SK-N-SH (cell line): ENCODE measurements at regions not wholly inside any gene's neighbourhood (a gene's known extent, or its start where the extent isn't known, plus 50 kb on each side); places are given as distances from the start of the nearest gene placed in this dataset.
"Not testable (repeated sequence)": the region's sequence is repeated elsewhere in the genome, so short reads cannot be mapped to it uniquely, and the experiment has no call there.

Source experiments
- CTCF ChIA-PET: fragments of 300-600, 350-600 bp; formaldehyde crosslinking; extraction: SDS; loops from one replicate; lab custom pipeline; 2021; lab: Yijun Ruan, JAX
- POLR2A ChIA-PET: fragments of 350-600 bp; sonication (Branson Sonifier 250); formaldehyde crosslinking; extraction: SDS; loops from one replicate; lab custom pipeline; 2020; ENCODE audit warnings: antibody characterized with exemption, inconsistent platforms; lab: Yijun Ruan, JAX
- DNase-seq: peaks from one replicate; pipeline ENCODE4 v3.0.0; 2012
- H2AFZ ChIP-seq: fragments of 200-600 bp; sonication (generic); 2 replicates; pipeline ENCODE4 v1.8.1; 2016; ENCODE audit warnings: antibody characterized with exemption, mild to moderate bottlenecking, low read depth
- H3F3A ChIP-seq: fragments of 200-600 bp; sonication (generic); replicated peaks from 2 replicates; pipeline ENCODE3; 2016; ENCODE audit warnings: antibody characterized with exemption, mild to moderate bottlenecking; ENCODE audit not compliant: insufficient read depth
- H3K27ac ChIP-seq, 2 experiments: fragments of 200-500 bp in 1 of 2; fragments of 200-600 bp in 1 of 2; sonication (Bioruptor generic) in 1 of 2; sonication (generic), shearing (Covaris generic) in 1 of 2; 2 replicates each; pipeline versions ENCODE4 v1.5.1 to v1.6.1; 2014 to 2016; ENCODE audit warnings: low read depth in 2 of 2, inconsistent platforms in 1 of 2, low read length in 1 of 2, mild to moderate bottlenecking in 1 of 2, mixed read lengths in 1 of 2
- H3K27me3 ChIP-seq: fragments of 200-600 bp; sonication (generic), shearing (Covaris generic); 2 replicates; pipeline ENCODE4 v1.6.1; 2016; ENCODE audit warnings: mixed run types; ENCODE audit not compliant: insufficient read depth
- H3K36me3 ChIP-seq, 2 experiments: fragments of 200-500 bp in 1 of 2; fragments of 200-600 bp in 1 of 2; sonication (Bioruptor generic) in 1 of 2; sonication (generic) in 1 of 2; replicated peaks in 1 of 2; 2 replicates each; pipeline versions ENCODE3 to v1.5.1; 2014 to 2016; ENCODE audit warnings: low read length in 1 of 2, mild to moderate bottlenecking in 1 of 2; ENCODE audit not compliant: insufficient read depth in 2 of 2, control insufficient read depth in 1 of 2
- H3K4me1 ChIP-seq, 2 experiments: fragments of 200-500 bp in 1 of 2; fragments of 200-600 bp in 1 of 2; sonication (Bioruptor generic) in 1 of 2; sonication (generic), shearing (Covaris generic) in 1 of 2; 2 replicates each; pipeline versions ENCODE4 v1.5.1 to v1.6.1; 2014 to 2016; ENCODE audit warnings: low read depth in 1 of 2, low read length in 1 of 2, mixed run types in 1 of 2; ENCODE audit not compliant: insufficient read depth in 2 of 2, control insufficient read depth in 1 of 2
- H3K4me2 ChIP-seq: fragments of 200-600 bp; sonication (generic), shearing (Covaris generic); 2 replicates; pipeline ENCODE4 v1.6.1; 2017; ENCODE audit warnings: mixed run types
- H3K4me3 ChIP-seq, 2 experiments: fragments of 200-500 bp in 1 of 2; fragments of 200-600 bp in 1 of 2; sonication (Bioruptor generic) in 1 of 2; sonication (generic), shearing (Covaris generic) in 1 of 2; 2 replicates each; pipeline versions ENCODE4 v1.5.1 to v1.8.1; 2014 to 2016; ENCODE audit warnings: low read depth in 2 of 2, inconsistent platforms in 1 of 2, low read length in 1 of 2, mild to moderate bottlenecking in 1 of 2, mixed read lengths in 1 of 2, moderate library complexity in 1 of 2
- H3K79me2 ChIP-seq: fragments of 200-600 bp; sonication (generic); 2 replicates; pipeline ENCODE4 v1.8.1; 2017; ENCODE audit warnings: mild to moderate bottlenecking; ENCODE audit not compliant: insufficient read depth
- H3K9ac ChIP-seq: fragments of 200-600 bp; sonication (generic); 2 replicates; pipeline ENCODE4 v1.6.1; 2017; ENCODE audit warnings: mixed run types
- H3K9me2 ChIP-seq: fragments of 200-600 bp; sonication (generic); 2 replicates; pipeline ENCODE4 v1.6.1; 2017; ENCODE audit warnings: mixed run types
- H3K9me3 ChIP-seq: fragments of 200-600 bp; sonication (generic); 2 replicates; pipeline ENCODE4 v1.6.1; 2017; ENCODE audit warnings: mixed run types, mild to moderate bottlenecking, moderate library complexity
- H4K20me1 ChIP-seq: fragments of 200-600 bp; sonication (generic); 2 replicates; pipeline ENCODE4 v1.6.1; 2017; ENCODE audit warnings: mild to moderate bottlenecking, mixed run types; ENCODE audit not compliant: insufficient read depth
- WGBS: methylation state at CpG from one replicate; pipeline ENCODE4 v1.1.6; 2017; ENCODE audit warnings: low lambda C conversion rate; 5-methylcytosine and 5-hydroxymethylcytosine counted together

GRCh38 chr16:16489466-16489865 lies 110.5 kb downstream of the NPIPA7 start:
- H3K9me3 ChIP-seq, H3K9ac ChIP-seq, H3K4me3 ChIP-seq, H4K20me1 ChIP-seq, H3F3A ChIP-seq, H3K27ac ChIP-seq, H3K4me1 ChIP-seq, H3K79me2 ChIP-seq, H3K4me2 ChIP-seq, H3K9me2 ChIP-seq, H3K27me3 ChIP-seq, POLR2A ChIA-PET, H3K36me3 ChIP-seq, CTCF ChIA-PET, DNase-seq, H2AFZ ChIP-seq: not testable (repeated sequence)
- WGBS = no CpG with 5 or more reads among the region's 15 CpGs

DNA sequence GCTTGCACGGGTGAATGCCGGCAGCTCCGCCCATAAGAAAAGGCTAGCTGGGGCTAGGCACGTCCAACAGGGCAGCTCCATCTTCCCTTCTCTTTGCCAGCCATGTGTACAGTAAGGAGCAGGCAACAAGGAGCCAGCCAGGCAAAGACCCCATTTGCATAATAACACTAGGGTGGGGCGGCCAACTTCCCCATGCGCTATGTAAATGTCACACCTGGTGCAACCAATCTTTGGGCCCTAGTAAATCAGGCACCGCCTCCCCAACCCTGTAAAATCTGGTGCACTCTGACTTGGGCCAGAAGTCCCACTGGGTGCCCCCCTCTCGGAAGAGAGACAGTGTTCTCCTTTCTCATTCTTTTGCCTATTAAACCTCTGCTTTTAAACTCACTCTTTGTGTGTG lies 115.2 kb downstream of the NPIPA7 start:
- CTCF ChIA-PET, H3K9me2 ChIP-seq, H3K9me3 ChIP-seq, DNase-seq, H3K79me2 ChIP-seq, H3K27ac ChIP-seq, H3F3A ChIP-seq, H3K9ac ChIP-seq, H3K36me3 ChIP-seq, H3K4me1 ChIP-seq, H2AFZ ChIP-seq, H3K27me3 ChIP-seq, H4K20me1 ChIP-seq, POLR2A ChIA-PET, H3K4me2 ChIP-seq, H3K4me3 ChIP-seq: not testable (repeated sequence)
- no CpG with 5 or more reads among the region's 8 CpGs for WGBS

GRCh38 chr16:16494998-16495397 lies 116.1 kb downstream of the NPIPA7 start:
- CTCF ChIA-PET, H3F3A ChIP-seq, H3K9me2 ChIP-seq, H3K36me3 ChIP-seq, H3K27ac ChIP-seq, H2AFZ ChIP-seq, H3K9ac ChIP-seq, H3K27me3 ChIP-seq, H4K20me1 ChIP-seq, POLR2A ChIA-PET, H3K4me3 ChIP-seq, DNase-seq, H3K4me2 ChIP-seq, H3K79me2 ChIP-seq, H3K4me1 ChIP-seq, H3K9me3 ChIP-seq: not testable (repeated sequence)
- no CpG with 5 or more reads among the region's 11 CpGs for WGBS

DNA sequence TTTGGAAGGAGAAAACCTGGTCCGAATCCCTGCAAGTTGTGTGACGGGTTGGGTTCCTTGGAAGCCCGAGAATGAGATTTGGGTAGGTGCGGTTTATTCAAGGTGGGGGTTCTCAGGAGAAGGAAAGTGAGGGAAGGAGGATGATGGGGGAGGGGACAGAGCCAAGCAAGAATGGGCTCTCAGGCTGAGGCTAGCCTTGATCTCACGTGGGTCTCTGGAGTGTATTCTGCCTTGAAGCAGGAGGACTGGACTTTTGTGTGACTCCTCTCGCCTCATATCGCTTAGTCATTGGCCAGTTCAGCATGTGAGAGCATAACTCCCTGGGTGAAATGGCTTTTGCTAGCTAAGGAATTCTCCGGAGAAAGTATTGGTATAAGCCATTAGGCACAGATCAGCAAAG lies 120.9 kb downstream of the NPIPA7 start:
- POLR2A ChIA-PET = not testable (repeated sequence)

DNA sequence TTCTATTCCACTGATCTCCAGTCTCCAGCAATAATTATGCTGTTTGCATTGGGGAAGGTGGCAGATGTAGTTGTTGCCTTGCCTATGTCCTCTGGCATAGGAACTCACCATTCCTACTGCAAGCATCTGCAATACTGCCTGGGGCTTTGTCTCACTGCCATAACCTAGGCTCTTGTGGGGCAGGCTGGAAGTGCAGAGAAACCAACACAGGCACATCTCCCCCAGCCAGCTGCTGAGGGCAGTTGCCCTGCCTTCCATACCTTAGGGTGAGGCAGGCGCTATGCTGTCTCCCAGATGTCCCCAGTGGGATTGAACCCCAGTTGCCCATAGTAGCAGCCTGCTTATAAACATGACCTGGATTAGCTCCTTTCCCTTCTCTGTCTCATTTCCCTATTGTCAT lies 128.1 kb downstream of the NPIPA7 start:
- H3K27me3 ChIP-seq, H3K27ac ChIP-seq, H2AFZ ChIP-seq, H3K9ac ChIP-seq, H3K9me2 ChIP-seq, H3K4me1 ChIP-seq, DNase-seq, H3F3A ChIP-seq, H3K36me3 ChIP-seq, H3K4me3 ChIP-seq, CTCF ChIA-PET, H3K4me2 ChIP-seq, H3K9me3 ChIP-seq, POLR2A ChIA-PET, H3K79me2 ChIP-seq, H4K20me1 ChIP-seq: not testable (repeated sequence)
- no CpG with 5 or more reads among the region's 1 CpG for WGBS

More for the DNA sequence above, 120.9 kb downstream of the NPIPA7 start:
- H3K9ac ChIP-seq, H3K4me1 ChIP-seq, H3F3A ChIP-seq, H3K27ac ChIP-seq, H2AFZ ChIP-seq, H3K4me3 ChIP-seq, H3K9me3 ChIP-seq, H3K36me3 ChIP-seq, H3K79me2 ChIP-seq, DNase-seq, H3K4me2 ChIP-seq, H3K27me3 ChIP-seq, H4K20me1 ChIP-seq, CTCF ChIA-PET, H3K9me2 ChIP-seq: not testable (repeated sequence)
- WGBS = no CpG with 5 or more reads among the region's 8 CpGs

DNA sequence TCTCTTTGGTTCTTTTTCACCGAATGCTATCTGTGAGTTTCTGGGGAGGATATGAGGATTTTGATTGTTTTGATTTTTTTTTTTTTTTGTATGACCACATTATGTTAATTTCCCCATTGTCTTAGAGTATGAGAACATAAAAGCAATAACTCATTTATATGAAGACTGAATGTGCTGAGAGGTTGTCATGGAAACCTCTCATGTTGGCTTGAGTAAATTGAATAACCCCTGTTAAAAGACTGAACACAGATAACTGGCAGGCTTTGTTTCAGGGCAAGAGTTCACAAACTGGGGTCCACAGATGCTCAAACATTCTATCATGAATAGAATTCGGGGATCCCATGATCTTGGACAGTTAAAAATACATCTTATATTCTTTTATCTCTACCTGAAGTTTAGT lies 129.4 kb downstream of the NPIPA7 start:
- H3K4me3 ChIP-seq, H3K9ac ChIP-seq, H3K79me2 ChIP-seq, H4K20me1 ChIP-seq, H3K4me2 ChIP-seq, H2AFZ ChIP-seq, CTCF ChIA-PET, DNase-seq, H3F3A ChIP-seq, H3K36me3 ChIP-seq, H3K9me3 ChIP-seq, POLR2A ChIA-PET, H3K9me2 ChIP-seq, H3K4me1 ChIP-seq, H3K27me3 ChIP-seq, H3K27ac ChIP-seq: not testable (repeated sequence)
- no CpG with 5 or more reads among the region's 2 CpGs for WGBS

GRCh38 chr16:16519395-16519794 lies 140.5 kb downstream of the NPIPA7 start:
- H3K79me2 ChIP-seq, H3F3A ChIP-seq, H3K9ac ChIP-seq, CTCF ChIA-PET, H4K20me1 ChIP-seq, DNase-seq, H3K9me3 ChIP-seq, H3K27me3 ChIP-seq, POLR2A ChIA-PET, H3K4me1 ChIP-seq, H3K4me2 ChIP-seq, H2AFZ ChIP-seq, H3K27ac ChIP-seq, H3K9me2 ChIP-seq, H3K36me3 ChIP-seq, H3K4me3 ChIP-seq: not testable (repeated sequence)
